HG03442 (cell line): ENCODE measurements at regions not wholly inside any gene's neighbourhood (a gene's known extent, or its start where the extent isn't known, plus 50 kb on each side); places are given as distances from the start of the nearest gene placed in this dataset.

Experiments
- ATAC-seq: cut with Tn5 transposase; IDR thresholded peaks from one replicate; pipeline ENCODE4 v1.9.1; 2021; ENCODE audit warnings: mild to moderate bottlenecking, moderate library complexity; ENCODE audit not compliant: unreplicated experiment

DNA sequence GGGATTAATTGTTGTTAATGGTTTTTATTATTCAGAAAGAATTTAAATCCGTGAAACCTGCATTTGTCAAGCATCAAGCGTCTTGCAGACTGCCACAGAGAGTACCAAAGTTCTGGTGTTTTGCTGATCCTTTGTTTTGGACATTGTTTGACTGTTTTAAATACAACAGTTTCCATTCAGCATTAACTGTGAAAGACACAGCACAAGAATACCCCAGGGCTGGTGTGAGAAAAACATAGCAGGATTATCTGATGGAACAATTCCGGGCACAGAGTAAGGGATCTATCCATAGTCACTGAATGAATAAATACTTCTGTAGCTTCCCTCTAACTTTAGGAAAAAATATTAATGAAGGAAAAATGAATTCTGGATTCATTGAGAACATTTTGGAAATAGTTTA lies 202.3 kb downstream of the LTN1 start:
- no peak for ATAC-seq

DNA sequence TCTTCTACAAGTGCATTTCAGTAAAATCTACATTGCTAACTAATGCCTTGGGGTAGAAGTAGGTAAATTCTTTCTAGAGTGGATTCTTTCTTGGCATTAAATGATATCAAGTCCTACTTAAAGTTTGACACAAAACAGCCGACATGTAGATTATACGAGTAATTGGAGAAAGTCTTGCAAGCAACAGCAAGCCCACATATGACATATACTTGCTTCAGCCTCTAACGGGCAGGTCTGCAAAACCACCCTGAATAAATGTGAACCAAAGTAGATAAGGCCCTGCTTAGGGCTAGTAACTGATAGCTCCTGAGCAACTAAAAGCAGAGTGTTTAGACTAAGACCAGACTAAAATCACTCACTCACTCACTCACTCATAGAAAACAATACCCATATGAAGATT lies 203.2 kb downstream of the LTN1 start:
- no peak for ATAC-seq

DNA sequence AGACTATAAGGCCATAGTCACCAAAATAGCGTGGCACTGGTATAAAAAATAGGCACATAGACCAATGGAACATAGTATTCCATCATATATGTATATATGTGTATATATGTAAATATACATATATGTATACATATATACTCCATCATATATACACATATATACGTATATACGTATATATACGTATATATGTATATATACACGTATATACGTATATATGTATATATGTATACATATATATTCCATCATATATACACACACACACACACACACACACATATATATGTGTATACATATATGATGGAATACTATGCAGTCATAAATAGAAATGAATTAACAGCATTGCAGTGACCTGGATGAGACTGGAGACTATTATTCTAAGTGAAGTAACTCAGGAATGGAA lies 204.6 kb downstream of the LTN1 start:
- no peak for ATAC-seq

DNA sequence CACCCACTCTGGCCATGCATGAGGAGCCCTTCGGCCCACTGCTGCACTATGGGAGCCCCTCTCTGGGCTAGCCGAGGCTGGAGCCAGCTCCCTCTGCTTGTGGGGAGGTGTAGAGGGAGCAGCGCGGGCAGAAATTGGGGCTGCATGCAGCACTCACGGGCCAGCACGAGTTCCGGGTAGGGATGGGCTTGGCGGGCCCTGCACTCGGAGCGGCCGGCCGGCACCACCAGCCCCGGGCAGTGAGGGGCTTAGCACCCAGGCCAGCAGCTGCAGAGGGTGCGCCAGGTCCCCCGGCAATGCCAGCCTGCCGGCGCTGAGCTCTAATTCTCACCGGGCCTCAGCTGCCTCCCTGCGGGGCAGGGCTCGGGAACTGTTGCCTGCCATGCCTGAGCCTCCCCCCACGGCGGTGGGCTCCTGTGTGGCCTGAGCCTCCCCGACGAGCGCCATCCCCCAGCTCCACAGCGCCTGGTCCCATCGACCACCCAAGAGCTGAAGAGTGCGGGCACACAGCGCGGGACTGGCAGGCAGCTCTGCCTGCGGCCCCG lies 209.0 kb downstream of the LTN1 start:
- no peak for ATAC-seq

DNA sequence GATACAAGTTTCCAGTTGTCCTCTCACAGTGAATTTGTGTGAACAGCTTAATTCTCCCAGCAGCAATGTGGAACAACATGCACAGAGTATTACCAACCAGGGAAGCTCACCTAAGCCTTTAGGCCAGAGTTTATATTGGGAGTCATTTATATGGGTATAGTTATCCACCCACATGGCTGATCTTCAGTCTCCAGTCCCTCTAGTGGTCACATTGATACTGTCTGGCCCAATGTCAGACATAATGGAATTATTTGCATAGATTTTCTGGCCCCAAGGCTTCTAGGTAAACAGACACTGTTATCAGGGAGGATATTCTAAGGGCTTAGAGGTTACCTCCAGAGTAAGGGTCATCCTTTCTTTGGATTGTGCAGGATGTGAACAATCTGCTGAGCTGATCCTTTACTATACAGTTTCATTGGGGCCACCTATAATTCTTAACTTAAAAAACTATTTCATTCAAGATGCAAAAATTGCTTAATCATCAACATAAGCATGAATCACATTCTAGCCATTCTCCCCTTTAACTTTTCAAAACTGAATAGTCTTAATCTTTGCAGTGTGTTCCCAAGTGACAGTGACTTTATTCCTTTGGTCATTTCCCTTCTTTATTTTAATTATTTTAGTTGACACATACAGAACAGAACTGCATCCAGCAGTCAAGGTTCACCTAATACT lies 210.9 kb downstream of the LTN1 start:
- ATAC-seq: peak; percentile 69

DNA sequence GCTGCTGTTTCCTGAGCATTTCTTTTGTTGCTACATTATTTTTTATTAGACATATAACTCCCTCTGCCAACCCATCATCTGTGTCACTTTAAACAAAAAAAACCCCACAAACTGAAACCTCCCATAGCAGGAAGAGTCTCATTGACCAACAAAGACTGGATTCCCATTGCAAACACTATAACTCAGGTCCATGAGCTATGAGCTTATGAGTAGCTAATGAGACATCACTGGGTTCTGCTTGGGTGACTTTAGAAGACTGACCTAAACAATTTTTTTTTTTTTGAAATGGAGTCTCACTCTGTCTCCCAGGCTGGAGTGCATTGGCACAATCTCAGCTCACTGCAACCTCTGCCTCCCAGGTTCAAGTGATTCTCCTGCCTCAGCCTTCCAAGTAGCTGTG lies 212.8 kb downstream of the LTN1 start:
- no peak for ATAC-seq

DNA sequence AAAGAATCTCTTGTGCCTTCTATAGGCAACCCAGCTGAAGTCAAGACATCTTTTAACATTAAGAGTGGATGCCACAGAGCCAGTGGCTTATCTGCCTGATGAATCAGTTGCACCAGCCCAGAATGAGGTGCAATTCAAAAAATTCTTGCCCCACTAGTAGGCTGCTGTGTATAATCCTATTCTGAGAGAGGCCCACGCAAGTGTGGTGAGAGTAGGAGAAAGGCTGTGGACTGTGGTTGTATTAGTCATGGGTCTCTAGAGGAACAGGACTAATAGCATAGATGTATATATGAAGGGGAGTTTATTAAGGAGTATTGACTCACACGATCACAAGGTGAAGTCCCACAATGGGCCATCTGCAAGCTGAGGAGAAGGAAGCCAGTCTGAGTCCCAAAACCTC lies 216.4 kb downstream of the LTN1 start:
- ATAC-seq: peak; percentile 43

DNA sequence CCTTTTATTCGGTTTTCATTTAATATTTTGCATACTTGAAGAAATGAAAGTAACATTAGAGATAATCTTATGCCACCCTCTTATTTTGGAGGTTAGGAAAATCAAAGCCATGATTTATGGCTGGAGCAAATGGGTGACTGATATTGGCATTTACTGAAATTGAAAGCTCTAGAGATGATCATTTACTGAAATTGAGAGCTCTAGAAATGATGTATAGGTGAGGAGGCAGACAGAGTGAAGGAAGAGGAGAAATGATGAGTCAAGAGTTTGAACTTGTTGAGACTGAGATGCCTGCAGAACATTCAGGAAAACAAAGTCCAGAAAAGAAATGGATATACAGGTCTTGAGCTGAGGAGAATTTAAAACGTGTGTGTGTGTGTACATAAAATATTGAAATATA lies 217.6 kb downstream of the LTN1 start:
- no peak for ATAC-seq

DNA sequence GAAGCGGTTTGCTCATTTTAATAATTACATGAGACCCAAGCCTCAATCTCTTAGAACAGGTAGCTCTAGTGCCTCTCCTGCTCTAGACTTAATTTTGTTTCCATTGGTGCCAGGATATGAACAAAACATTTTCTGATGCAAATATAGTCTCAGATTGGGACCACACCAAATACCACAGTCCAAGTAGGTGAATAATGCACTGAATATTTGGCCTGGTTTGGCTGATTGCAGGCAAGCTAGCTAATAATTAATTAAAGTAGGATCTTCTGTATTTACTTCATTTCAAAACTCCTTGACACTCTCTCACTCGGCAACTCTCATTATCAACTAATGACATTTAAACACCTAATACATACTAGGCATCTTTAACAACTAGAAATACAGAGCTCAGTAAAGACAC lies 219.6 kb downstream of the LTN1 start:
- no peak for ATAC-seq

DNA sequence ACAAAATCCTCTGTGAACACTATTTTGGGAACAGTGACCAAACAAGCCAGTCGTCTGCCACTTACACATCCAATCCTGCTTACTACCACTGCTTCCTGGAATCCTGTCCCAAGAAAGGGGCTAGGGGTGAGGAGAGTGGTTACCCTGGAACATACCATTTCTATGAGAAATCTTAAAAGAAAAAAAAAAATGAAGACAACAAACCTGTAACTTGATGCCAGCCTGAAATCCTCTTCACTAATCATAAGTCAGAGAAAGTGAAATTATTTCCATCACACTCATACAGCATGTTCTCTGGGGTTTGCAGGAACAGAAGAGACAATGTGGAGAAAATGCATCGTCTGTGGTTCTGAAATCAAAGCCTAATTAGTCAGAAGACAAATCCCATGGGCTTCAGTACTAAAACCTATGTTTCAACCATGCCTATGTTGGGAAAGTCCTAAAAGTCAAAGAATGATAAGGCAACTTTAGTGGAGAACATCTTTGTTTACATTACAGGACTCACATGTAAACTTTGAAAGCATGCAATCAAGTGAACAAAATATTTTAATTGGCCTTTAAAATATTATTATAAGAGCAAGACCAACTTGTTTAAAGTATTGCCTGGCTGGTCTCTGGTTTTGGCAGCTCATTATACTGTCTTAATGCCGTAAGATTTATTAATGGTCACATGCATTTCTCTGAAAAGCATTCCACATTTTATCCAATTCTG lies 220.7 kb downstream of the LTN1 start:
- ATAC-seq: no peak

DNA sequence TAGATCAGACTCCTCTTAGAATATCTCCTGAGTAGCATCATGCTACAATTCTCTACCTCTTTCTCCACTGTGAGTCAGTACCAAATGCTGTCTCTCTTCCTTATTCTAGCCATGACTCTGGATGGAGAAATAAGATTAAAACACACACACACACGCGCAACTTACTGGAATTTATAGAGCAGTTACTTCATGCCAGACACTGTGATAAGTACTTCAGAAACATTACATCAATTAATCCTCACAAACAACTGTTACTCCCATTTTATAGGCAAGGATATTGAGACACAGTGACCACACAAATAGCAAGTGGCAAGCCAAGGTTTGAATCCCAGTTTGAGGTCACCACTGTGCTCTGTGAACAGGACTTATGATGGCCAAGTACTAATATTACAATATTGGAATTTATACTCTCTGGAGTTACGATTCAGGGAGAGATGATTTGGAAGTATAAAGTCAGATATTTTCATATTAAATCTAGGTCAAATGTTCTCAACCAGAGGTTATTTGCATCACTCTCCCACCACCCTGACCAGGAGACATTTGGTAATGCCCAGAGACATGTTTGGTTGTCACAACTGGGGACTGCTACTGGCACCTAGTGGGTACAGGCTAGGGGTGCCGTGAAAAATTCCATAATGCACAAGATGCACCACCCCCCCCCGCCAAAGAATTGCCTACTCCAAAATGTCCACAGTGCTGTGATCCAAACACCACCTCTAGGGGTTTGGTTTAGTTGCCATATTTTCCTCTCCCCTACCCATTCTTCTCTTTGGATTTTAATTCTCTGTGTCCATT lies 221.6 kb downstream of the LTN1 start:
- ATAC-seq: no peak

DNA sequence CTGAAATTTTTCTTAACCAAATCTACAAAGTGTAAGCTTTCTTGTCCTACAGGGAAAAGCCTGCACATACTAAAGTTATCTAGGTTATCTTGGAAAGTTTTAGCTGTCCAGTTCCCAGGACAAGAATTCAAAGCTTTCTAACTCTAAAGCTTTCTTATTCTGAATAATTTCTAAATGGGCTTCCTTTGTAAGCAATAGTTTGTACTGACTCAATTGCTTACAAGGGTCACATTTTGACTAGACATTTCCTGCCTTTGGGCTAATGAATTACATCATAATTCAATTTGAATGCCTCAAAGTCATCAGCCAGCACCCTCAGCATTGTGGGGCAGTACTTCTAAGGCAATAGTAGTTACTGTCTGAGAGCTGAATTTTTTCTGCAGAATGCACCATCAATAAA lies 223.0 kb downstream of the LTN1 start:
- no peak for ATAC-seq

DNA sequence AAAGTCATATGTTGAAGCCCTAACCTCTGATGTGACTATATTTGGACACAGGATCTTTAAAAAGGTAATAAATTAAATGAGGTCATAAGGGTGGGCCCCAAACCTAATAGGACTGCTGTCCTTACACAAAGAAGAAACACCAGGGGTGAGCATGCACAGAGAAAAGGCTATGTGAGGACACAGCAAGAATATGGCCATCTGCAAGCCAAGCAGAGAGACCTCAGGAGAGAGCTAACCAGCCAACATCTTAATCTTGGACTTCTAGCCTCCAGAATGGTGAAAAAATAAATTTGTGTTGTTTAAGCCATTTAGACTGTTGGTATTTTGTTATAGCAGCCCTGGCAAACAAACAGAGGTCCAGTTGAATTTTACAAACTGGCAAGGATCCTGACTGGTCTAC lies 223.9 kb downstream of the LTN1 start:
- ATAC-seq: no peak

DNA sequence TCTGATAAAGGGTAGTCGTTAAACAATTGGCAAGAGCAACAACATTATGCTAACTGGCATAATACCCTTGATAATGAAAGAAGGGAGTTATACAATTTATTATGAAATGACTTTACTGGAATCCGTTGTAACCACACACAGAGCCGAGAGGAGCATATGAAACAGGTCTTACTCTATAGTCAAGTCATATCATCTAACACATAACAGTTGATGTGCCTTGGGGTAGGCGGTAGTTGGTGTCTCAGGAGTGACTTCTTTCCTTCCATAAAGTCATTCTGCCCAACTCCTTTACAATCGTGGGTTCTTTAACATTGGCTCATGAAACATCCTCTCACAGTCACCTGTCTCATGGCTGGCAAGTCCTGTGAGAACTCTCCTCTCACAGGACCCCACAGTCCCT lies 225.2 kb downstream of the LTN1 start:
- no peak for ATAC-seq

DNA sequence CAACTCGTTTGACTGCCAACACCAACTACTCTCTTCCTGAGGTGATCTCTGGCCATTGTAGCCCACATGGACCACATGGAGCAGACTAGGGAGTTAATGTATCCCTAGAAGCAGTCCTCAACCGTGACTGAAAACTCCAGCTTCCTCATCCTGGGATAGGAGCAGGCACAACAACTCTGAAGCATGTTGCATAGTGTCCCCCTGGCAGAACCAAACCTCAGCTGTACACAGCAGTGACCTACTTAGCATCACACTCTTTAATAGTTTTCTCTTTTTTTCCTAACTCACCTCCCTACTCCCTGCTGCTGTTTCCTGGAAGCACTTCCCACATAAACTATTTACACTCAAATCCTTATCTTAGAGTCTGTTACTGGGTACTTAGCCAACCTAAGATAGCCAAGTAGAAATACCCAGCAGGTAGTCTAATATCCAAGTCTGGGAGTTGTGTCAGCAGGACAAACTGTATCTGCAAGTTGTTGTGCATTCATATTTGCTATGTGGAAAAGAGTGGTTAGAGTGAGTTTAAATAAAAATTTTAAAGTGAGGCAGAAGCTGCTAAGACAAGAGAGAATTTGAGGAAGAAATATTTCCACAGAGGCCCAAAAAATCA lies 228.8 kb downstream of the LTN1 start:
- ATAC-seq: no peak

DNA sequence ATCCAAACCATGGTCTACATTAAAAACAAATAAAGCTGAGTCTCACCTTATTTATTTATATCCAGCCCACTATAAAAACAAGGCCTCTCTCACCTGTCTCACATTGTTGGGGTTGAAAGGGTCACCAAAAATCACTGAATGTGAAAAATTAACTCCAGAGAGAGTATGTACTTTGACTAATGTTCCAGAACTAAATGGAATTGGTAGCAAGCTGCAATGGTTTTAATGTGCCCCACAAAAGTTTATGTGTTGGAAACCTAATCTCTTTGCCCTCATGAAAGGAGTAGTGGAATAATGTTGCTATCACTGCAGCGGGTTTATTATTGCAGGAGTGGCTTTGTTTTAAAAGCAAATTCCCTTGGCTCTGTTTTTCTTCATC lies 230.3 kb downstream of the LTN1 start:
- no peak for ATAC-seq

DNA sequence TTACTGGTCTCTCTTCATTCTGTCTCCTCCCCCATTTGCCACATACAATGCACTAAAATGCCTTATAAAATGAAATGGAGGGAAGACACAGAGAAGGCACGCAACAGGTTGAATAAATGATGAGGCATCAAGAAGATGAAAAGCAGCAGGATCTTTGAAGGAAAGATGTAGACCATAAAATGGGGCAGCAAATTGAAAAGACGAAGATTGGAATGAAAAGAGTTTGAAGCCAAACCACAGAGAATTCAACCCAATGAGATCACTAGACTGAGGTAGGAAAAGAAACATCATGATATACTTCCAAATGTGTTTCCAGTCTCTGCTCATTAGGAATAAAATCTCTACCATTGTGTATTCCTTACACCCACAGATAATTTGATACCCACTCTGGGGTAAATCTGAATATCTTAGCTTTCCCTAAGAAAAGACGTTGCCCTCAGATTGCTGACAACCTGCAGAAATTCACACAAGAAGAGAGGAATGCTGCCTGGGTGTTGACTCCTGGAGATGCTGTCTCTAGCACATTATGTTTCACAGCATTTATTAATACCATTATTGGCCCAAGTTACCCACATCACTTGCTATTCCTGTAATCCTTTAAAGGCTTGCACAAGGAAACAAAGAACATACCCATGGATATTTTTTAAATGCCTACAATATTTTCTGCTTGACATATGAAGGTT lies 230.9 kb downstream of the LTN1 start:
- ATAC-seq: no peak

DNA sequence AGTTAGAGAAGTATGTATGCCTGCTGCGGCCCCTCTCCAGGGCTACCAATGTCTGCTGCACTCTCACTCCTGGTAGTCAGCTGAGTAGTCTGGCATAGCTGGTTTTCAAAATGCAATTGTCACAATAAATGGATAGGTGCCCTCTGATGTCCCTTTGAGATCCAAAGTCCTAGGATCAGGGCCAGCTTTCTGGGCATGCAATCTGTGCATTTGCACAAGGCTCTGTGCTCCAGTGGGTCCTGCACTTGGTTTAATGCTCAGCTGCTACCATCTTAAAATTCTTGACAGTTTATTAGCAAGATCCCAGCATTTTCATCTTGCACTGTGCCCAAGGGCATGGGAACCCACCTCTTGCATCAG lies 233.8 kb downstream of the LTN1 start:
- no peak for ATAC-seq

DNA sequence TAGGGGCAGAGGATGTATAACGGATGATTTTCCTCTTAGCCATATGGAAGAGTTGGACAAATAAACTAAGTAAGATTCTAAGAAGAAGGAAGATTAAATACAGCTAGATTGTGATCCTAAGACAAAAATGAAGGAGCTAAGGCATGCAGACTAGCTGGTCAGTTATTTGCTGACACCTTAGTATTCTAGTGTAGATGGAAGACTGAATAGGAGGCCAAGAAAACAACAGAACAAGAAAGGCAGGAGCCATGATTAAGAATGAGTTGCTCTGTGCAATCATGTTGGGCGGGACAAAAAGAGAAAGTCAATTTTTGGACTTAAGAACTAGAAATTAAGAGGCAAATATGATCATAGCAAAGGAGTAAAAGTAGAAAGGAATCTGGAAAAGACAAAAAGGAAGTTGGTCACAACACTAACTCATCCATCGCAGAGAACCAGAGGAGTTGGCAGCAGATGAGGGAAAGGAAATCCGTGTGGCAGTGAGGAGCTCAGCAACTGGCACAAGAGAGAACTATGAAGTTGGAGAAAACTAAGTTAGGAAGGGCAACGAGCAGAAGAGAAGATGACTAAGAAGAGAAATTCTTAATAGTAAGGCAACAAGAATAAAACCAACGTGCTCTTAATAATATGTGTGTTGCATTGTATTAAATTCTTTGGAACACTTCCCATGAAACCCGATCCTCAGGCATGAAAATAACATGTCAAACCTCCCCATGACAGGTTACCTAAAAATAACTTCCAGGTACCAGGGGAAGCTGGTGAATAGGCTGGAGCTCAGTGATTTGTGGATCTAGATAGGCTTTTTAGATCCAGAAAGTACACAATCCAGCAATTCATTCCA lies 234.4 kb downstream of the LTN1 start:
- no peak for ATAC-seq

DNA sequence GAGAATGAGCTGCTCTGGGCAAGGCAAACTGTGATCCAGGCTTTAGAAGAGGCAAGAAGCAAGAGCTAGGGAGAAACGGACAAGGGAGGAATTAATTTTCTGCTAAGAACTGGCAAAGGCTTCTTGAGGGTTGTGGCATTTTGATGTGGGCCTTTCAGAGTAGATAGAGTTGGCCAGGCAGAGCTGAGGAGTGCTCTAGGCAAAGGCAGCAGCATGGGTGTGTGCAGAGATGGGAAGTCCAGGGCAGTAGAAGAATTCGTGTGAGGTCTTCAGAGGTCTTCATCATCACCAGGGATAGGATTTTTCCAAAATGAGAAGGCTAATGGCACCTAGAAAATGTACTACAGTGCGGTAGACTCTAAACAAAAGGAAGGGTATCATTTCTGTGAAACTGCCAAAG lies 237.8 kb downstream of the LTN1 start:
- no peak for ATAC-seq
